Mammary epithelial cell (primary cell): ENCODE measurements at regions not wholly inside any gene's neighbourhood (a gene's known extent, or its start where the extent isn't known, plus 50 kb on each side); places are given as distances from the start of the nearest gene placed in this dataset.

Source experiments
- CTCF ChIP-seq, 2 donors: IDR thresholded peaks in 1 of 2; conservative IDR thresholded peaks in 1 of 2; 2 replicates each; pipeline ENCODE4 v1.5.1; 2011 to 2012; ENCODE audit warnings: inconsistent platforms in 2 of 2, low read length in 2 of 2, mild to moderate bottlenecking in 2 of 2, control low read depth in 1 of 2, low read depth in 1 of 2; ENCODE audit not compliant: insufficient read depth in 1 of 2; ENCODE audit errors: extremely low read depth in 1 of 2
- EZH2 ChIP-seq: IDR thresholded peaks from 2 replicates; pipeline ENCODE4 v1.6.1; 2012; ENCODE audit warnings: low read length, inconsistent platforms, borderline replicate concordance

- TF ChIP-seq CTCF (conservative IDR thresholded peaks at IDR 0.05 in 1 of 2, IDR thresholded peaks at IDR 0.05 in 1 of 2; ENCODE audit: extremely low read depth in 1 of 2, insufficient read depth in 1 of 2, low read depth in 1 of 2, low read length in 2 of 2): no peak
- no peak for TF ChIP-seq EZH2
Observed at GRCh38 chr10:2225609-2226008, 488.3 kb upstream of the ADARB2 start.
